Renal pelvis (tissue), 1 donor: ENCODE measurements at regions not wholly inside any gene's neighbourhood (a gene's known extent, or its start where the extent isn't known, plus 50 kb on each side); places are given as distances from the start of the nearest gene placed in this dataset.
"Not testable (repeated sequence)": the region's sequence is repeated elsewhere in the genome, so short reads cannot be mapped to it uniquely, and the experiment has no call there.

Experiments
- DNase-seq: peaks from one replicate; pipeline ENCODE4 v3.0.0-alpha.2; 2013

GRCh38 chr2:185265747-185266146 lies 472.9 kb upstream of the FSIP2 start:
- no peak for DNase-seq

DNA sequence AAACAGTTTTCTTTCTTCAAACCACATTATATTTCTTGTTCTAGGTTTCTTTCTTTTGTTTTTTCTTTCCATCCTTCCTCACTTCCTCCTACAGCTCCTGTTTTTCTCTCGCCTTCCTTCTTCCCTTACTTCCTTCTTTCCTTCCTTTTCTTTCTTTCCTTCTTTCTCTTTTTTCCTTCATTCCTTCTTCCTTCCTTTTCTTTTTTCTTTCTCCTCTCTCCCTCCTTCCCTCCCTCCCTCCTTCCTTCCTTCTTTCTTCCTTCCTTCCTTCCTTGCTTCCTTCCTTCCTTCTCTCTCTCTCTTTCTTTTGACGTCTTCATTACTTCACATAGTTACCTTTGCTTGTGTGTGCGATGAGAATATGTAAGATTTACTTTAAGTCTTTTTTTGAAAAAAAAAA lies 470.0 kb upstream of the FSIP2 start:
- DNase-seq = no peak

DNA sequence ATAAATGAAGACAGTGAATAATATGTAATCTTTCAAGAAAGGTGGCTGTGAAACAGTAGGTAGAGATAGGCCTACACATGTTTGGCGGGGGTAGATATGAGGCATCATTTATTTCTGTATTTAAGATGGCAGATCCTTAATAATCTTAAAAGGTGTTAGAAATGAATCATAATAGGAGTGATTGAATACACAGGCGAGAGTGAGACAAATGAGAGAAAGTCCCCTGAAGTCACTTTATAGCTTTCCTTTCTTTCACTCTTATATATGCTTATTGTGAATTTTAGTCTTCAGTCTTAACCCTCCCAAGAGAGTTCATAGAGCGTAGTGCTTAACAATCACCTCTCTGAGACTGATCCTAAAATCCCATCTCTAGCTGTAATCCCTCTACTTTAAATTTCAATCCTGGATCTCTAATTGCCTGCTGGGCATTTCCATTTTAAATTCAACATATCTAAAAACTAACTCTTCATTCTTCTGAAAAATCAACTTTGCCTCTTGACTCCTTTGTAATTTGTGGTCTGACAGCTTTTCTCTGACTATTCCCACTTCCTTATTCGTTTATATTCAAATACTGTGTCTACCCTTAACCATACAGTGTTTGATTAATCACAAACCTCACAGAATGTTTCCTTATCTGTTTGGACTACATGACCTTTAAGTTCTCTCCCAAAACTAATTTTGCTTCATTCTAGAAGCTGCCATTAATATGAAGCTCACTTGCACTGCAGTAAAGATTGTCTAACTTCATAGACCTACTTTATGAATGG lies 463.7 kb upstream of the FSIP2 start:
- no peak for DNase-seq

DNA sequence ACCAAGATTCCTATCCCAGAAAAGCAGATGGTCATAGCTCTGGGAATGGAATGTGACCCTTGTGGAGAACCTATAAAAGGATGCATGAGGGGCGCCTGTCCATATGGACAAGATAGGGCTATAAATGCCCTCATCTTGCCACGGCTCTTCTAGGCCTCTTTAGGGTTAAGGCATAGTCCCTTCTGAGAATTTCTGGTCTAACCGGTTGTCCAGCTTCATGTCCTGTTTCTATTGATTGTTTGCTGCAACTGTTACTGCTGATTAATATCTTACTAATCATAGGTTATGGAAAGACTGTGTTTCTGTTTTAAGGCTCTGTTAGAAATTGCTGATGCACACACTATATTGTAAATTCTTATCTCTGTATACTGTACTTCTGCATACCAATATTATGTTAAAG lies 462.6 kb upstream of the FSIP2 start:
- not testable (repeated sequence) for DNase-seq

DNA sequence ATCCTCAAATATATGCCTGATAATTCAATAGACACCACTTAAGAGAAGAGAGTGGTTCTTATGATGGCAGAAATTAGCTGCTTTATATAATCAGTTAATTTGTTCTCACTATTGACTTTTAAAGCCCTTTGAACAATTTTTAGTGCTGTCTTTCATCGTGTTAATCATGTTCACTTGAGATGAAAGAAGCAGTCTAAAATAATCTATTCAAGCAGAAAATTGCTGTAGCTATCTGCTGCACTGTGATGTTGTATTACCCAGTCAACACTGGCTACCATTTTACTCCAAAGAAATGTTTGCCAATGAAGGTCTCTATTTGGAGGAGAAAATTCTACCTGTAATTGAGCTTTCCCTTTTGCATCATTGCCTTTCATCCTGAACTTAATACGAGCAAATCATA lies 459.8 kb upstream of the FSIP2 start:
- DNase-seq = no peak

- DNase-seq = no peak
Measured at GRCh38 chr2:185279999-185280398, 458.6 kb upstream of the FSIP2 start.

DNA sequence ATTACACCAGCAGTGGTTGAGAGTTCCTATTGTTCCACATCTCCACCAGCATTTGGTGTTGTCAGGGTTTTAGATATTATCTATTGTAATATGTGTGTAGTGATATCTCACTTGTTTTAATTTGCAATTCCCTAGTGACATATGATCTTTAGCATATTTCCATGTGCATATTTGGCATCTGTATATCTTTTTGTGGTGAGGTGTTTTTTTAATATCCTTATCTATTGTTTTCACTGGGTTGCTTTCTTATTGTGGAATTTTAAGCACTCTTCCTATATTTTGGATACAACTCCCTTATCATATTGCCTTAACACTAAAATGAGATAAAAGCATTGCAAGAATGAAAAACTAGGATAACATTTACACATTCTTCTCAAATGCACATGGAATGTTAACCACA lies 453.9 kb upstream of the FSIP2 start:
- DNase-seq = no peak

- DNase-seq = not testable (repeated sequence)
Measured at GRCh38 chr2:185290012-185290411, 448.6 kb upstream of the FSIP2 start.

DNA sequence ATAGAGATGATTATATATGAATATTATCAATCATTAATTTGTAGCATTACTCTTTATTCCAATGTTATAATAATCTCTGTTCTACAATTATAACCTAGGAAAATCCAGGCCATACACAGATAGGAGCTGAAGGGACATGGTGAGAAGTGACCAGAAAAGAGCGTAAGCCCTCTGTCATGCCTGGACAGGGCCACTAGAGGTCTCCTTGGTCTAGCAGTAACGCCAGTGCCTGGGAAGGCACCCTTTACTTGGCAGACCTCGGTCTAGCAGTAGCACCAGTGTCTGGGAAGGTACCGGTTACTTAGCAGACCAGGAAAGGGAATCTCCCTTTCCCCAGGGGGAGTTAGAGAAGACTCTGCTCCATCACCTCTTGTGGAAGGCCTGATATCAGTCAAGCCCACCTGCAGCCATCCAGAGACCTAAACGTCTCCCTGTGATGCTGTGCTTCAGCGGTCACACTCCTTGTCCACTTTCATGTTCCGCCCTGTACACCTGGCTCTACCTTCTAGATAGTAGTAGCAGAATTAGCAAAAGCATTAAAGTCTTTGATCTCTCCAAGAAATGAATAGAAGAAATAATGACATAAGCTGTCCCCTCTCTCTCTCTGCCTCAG lies 447.5 kb upstream of the FSIP2 start:
- peak; percentile 26 for DNase-seq

GRCh38 chr2:185299867-185300266 lies 438.7 kb upstream of the FSIP2 start:
- DNase-seq = no peak

- DNase-seq = no peak
Measured at GRCh38 chr2:185306119-185306518, 432.5 kb upstream of the FSIP2 start.

- DNase-seq = no peak
Measured at GRCh38 chr2:185316383-185316782, 422.2 kb upstream of the FSIP2 start.

DNA sequence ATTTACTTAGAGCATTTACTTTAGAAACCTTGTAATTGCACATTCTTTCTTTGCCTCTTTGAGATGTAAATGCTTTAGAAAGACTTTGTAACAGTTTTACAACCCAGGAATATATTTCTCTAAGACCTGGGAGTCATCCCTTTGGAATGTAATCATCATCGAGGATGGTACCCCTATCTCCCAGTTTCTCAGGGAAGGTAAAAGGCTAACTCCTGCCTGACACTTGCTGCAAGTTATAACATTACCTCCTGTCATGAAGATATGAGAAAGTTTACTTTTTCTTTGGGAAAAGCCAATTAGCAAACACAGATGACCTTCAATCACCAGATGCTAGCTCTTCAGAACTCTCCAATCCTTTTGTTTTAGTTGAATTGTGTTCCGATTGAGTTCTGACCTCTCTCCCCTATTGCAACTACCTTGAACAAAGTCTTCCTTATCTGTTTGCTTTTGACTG lies 420.3 kb upstream of the FSIP2 start:
- DNase-seq = no peak

- DNase-seq = no peak
Measured at GRCh38 chr2:185335879-185336278, 402.7 kb upstream of the FSIP2 start.

GRCh38 chr2:185337033-185337432 lies 401.6 kb upstream of the FSIP2 start:
- no peak for DNase-seq

DNA sequence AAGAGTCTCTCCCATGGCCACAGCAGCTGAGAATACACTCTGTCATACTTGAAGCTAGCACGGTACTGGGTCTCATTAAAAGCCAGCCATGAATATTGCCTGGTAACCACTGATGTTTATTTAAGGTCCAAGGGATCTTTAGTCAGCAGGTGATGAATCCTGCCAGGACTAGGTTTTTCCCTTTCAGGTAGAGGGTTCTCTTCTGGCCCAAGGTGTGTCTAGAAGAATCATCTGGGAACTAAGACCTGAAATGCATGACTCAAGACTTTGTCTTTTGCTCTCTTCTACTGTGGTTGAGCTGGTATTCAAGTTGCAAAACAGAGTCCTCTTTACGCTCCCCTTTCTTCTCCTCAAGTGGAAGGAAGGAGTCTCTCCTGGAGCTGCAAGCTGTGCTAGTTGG lies 400.5 kb upstream of the FSIP2 start:
- DNase-seq = no peak

- no peak for DNase-seq
Measured at GRCh38 chr2:185347445-185347844, 391.2 kb upstream of the FSIP2 start.

- DNase-seq = no peak
Measured at GRCh38 chr2:185360776-185361175, 377.8 kb upstream of the FSIP2 start.

GRCh38 chr2:185372188-185372587 lies 366.4 kb upstream of the FSIP2 start:
- DNase-seq = peak; percentile 11

DNA sequence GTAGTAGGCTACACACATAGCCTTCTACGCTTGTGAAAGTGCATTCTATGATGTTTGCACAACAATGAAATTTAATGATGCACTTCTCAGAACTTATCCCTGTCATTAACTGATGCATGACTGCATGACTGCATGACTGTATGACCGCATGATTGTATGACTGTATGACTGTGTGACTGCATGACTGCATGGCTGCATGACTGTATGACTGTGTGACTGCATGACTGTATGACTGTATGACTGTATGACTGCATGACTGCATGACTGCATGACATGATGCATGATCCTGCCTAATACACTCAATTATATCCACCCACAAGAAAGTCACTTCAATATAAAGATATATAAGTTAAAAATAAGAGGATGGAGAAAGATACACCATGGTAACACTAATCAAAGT lies 365.4 kb upstream of the FSIP2 start:
- no peak for DNase-seq

DNA sequence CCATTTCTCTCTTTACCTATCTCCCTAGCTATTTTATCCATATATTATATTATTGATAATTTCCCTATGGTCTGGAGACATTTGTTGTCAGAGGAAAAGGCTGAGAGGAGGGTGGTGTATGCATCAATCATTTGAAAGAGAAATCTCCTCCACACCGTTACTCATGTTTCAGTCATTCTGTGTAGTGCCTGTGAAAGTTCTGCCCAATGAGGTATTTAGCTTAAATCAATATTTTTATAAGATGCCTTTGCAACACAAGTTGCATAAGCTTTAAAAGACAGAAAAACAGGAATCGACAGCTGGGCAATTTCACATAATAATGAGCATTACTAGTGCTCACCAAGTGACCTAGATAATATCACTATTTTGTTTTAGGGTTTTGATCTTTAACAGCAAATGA lies 363.7 kb upstream of the FSIP2 start:
- DNase-seq = no peak

- no peak for DNase-seq
Measured at GRCh38 chr2:185375731-185376130, 362.9 kb upstream of the FSIP2 start.

DNA sequence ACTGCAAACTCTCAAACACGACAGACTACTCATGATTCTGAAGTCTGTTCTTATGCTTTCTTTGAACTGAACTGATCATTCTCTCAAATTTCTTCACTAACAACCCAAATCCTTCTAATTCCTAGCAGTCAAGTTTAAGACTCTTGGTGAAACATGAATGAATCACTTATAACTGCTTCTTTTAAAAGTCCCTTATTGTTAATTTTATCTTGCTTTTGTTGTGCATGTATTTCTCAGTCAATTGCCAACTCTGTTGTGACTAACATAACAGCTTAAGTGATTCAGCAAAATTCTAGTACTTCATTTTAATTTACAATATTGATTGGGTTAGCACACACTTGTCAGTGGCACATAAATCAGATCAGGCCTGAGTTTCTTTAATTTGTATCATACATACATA lies 357.0 kb upstream of the FSIP2 start:
- no peak for DNase-seq
